HEK293 (cell line): ENCODE measurements at regions not wholly inside any gene's neighbourhood (a gene's known extent, or its start where the extent isn't known, plus 50 kb on each side); places are given as distances from the start of the nearest gene placed in this dataset.
"Not testable (repeated sequence)": the region's sequence is repeated elsewhere in the genome, so short reads cannot be mapped to it uniquely, and the experiment has no call there.

ENCODE experiments used
- CTCF ChIA-PET: fragments of 350-600 bp; formaldehyde crosslinking; extraction: SDS; loops from one replicate; lab custom pipeline; 2021; ENCODE audit warnings: antibody characterized with exemption; lab: Yijun Ruan, JAX
- POLR2A ChIA-PET: fragments of 300-600 bp; formaldehyde crosslinking; extraction: SDS; loops from one replicate; lab custom pipeline; 2020; ENCODE audit warnings: antibody characterized with exemption, inconsistent platforms; lab: Yijun Ruan, JAX
- H3K27ac ChIP-seq: fragments of 200-500 bp; sonication (Bioruptor generic); 2 replicates; pipeline ENCODE4 v1.5.1; 2014; ENCODE audit warnings: low read depth, low read length, control low read depth, inconsistent platforms; ENCODE audit errors: extremely low read depth
- H3K36me3 ChIP-seq, 2 experiments: fragments of 200-500 bp in 1 of 2; sonication (Bioruptor generic) in 1 of 2; 1 replicate in 1 of 2; 2 replicates in 1 of 2; pipeline ENCODE4 v1.5.1; 2014 to 2017; ENCODE audit warnings: inconsistent platforms in 2 of 2, low read length in 2 of 2; ENCODE audit not compliant: control insufficient read depth in 2 of 2, insufficient read depth in 1 of 2
- H3K4me1 ChIP-seq: fragments of 200-500 bp; sonication (Bioruptor generic); 2 replicates; pipeline ENCODE4 v1.5.1; 2014; ENCODE audit warnings: mild to moderate bottlenecking, low read length, inconsistent platforms; ENCODE audit not compliant: control insufficient read depth, insufficient read depth
- H3K4me3 ChIP-seq: 2 replicates; pipeline ENCODE4 v1.5.1; 2011; ENCODE audit warnings: low read depth, mild to moderate bottlenecking, control low read depth, low read length, moderate library complexity
- H3K9me3 ChIP-seq: fragments of 200-500 bp; sonication (Bioruptor generic); 2 replicates; pipeline ENCODE4 v1.5.1; 2014; ENCODE audit warnings: low read depth, low read length, inconsistent platforms; ENCODE audit not compliant: control insufficient read depth, insufficient read depth
- ZNF239 ChIP-seq: fragments of 450-650 bp; formaldehyde crosslinking; IDR thresholded peaks from 2 replicates; pipeline ENCODE4 v1.5.1; 2016; ENCODE audit warnings: missing biosample characterization, missing genetic modification characterization
- ZNF26 ChIP-seq: fragments of 450-650 bp; formaldehyde crosslinking; IDR thresholded peaks from 2 replicates; pipeline ENCODE4 v1.5.1; 2016; ENCODE audit warnings: missing biosample characterization, missing genetic modification characterization
- ZNF518A ChIP-seq: fragments of 450-650 bp; formaldehyde crosslinking; conservative IDR thresholded peaks from 2 replicates; pipeline ENCODE4 v1.5.1; 2016; ENCODE audit warnings: low read depth, missing biosample characterization, missing genetic modification characterization
- ZNF768 ChIP-seq: fragments of 450-650 bp; formaldehyde crosslinking; IDR thresholded peaks from 2 replicates; pipeline ENCODE4 v1.5.1; 2018; ENCODE audit warnings: missing biosample characterization, mild to moderate bottlenecking, missing genetic modification characterization
- ZSCAN23 ChIP-seq: fragments of 450-650 bp; formaldehyde crosslinking; IDR thresholded peaks from 2 replicates; pipeline ENCODE4 v1.5.1; 2016; ENCODE audit warnings: missing biosample characterization, missing genetic modification characterization
- TF ChIP-seq, protein P1 (sequence below): fragments of 450-650 bp; formaldehyde crosslinking; IDR thresholded peaks from 2 replicates; pipeline ENCODE4 v1.5.1; 2016; ENCODE audit warnings: missing biosample characterization, missing genetic modification characterization

GRCh38 chr2:47704287-47704686, 78.7 kb upstream of the MSH6 start (continued):
- no peak for TF ChIP-seq ZNF518A (tag by site-specific recombination)
- TF ChIP-seq ZNF768, result no peak
- no peak for TF ChIP-seq ZNF239 (tag by site-specific recombination)

DNA sequence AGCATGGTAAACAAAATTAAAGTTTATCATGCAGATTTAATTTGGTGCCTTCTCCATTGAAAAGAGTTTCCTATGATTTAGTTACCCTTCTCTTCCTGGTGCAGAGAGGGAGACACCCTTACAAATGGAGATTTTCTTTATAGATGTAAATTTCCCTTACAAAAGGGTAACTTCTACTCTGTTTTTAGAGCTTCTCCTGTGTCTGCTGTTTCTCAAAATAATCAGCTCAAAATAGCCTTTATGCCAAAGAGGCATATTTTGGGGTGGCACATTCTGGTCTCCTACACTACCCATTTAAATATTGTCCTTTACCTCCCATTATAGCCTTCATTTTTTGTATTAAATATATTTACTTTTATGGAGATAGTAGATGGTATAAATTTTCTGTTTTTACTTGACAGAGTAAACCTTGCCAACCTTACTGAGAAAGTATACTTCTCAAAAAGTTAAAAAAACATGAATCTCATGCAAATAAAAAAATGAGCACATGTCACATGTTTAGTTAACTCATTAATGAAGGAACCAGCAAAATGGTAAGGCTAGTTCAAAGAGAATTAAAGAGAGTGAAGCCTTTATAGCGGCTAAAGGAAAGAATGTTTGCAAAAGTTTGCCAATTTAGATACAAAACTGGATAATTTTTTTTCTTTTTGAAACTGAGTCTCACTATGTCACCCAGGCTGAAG, 83.3 kb upstream of the MSH6 start:
- Histone ChIP-seq H3K9me3 (no peaks in the 10 kb centered on the region), H3K27ac (no peak overlapping the region), H3K4me1 (no peaks in the 10 kb centered on the region), H3K36me3 (no peaks in the 10 kb centered on the region), H3K4me3 (no peak overlapping the region)
- TF ChIP-seq ZSCAN23 (tag by site-specific recombination) (no peak), ZNF26 (no peak)
- TF ChIP-seq, protein P1, sequence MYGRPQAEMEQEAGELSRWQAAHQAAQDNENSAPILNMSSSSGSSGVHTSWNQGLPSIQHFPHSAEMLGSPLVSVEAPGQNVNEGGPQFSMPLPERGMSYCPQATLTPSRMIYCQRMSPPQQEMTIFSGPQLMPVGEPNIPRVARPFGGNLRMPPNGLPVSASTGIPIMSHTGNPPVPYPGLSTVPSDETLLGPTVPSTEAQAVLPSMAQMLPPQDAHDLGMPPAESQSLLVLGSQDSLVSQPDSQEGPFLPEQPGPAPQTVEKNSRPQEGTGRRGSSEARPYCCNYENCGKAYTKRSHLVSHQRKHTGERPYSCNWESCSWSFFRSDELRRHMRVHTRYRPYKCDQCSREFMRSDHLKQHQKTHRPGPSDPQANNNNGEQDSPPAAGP, result no peak
- ChIA-PET CTCF (no interaction called here), POLR2A (no interaction called here)

DNA sequence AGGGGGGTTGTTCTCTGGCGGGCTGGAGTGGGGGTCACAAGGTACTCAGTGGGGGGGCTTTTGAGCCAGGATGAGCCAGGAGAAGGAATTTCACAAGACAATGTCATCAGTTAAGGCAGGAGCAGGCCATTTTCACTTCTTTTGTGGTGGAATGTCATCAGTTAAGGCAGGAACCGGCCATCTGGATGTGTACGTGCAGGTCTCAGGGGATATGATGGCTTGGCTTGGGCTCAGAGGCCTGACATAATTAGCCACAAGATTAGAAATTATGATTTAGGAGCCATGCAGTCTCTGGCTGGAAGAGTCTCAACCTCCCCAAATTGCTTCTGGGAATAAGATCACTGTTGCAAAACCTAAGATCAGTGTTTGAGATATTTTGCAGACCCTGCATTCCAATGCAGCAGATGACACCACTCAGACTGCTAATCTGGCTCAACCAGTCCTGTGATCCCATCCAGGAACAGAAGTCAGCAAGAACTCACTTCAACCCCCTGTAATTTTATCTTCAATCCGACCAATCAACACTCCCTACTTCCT, 84.4 kb upstream of the MSH6 start:
- POLR2A ChIA-PET, H3K9me3 ChIP-seq, H3K4me3 ChIP-seq, H3K4me1 ChIP-seq, H3K27ac ChIP-seq, H3K36me3 ChIP-seq: not testable (repeated sequence)
- CTCF ChIA-PET, result interaction anchor here (1.1 kb wide), 1 partner anchor 44 kb away, joined by 3 read pairs; no protein-coding TSS in a partner anchor

DNA sequence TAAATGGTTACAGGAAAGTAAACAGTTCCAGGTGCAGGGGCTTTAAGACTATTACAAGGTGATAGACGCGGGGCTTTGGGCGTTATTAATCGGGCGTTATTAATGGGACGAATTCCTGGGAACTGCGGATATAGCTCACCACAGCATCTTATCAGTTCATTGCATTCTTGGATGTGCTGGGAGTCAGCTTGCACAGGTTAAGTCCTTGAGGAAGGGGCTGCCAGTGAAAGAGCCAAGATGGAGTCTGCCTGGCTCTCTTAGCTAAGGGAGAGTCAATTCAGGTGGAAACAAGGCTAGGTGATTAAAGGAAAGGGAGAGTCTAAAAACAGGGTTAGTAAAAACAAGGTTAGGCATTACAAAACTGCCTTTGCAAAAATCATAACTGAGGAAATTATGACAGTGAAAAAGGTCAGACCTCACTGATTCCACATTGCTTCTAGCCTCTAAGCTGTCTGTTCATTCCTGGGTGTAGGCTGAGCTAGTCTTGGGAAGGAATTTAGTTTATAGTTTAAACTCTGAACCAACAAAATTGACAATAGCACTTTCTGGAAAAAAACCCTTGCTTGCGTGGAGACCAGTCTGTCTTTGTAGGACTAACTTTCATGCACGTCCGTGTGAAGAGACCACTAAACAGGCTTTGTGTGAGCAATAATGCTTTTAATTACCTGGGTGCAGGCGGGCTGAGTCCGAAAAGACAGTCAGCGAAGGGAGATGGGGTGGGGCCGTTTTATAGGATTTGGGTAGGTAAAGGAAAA, 85.1 kb upstream of the MSH6 start:
- H3K4me3 ChIP-seq, H3K9me3 ChIP-seq, H3K27ac ChIP-seq, H3K36me3 ChIP-seq, POLR2A ChIA-PET, H3K4me1 ChIP-seq: not testable (repeated sequence)
- CTCF ChIA-PET, result interaction anchor here (1.1 kb wide), 1 partner anchor 44 kb away, joined by 3 read pairs; no protein-coding TSS in a partner anchor
